SU-DHL-6 (cell line): ENCODE measurements at regions not wholly inside any gene's neighbourhood (a gene's known extent, or its start where the extent isn't known, plus 50 kb on each side); places are given as distances from the start of the nearest gene placed in this dataset.

Experiments
- H2AFZ ChIP-seq: fragments of 200-600 bp; sonication (generic); 2 replicates; pipeline ENCODE4 v1.6.1; 2014; ENCODE audit warnings: low read depth, mild to moderate bottlenecking, moderate library complexity, mixed read lengths, antibody characterized with exemption, low read length; ENCODE audit not compliant: severe bottlenecking
- H3F3A ChIP-seq: fragments of 200-600 bp; shearing (Covaris generic); 2 replicates; pipeline ENCODE4 v1.6.0; 2016; ENCODE audit warnings: antibody characterized with exemption, mild to moderate bottlenecking; ENCODE audit not compliant: insufficient read depth
- H3K27ac ChIP-seq: fragments of 200-600 bp; sonication (generic); 2 replicates; pipeline ENCODE4 v1.5.1; 2016; ENCODE audit warnings: low read depth, mild to moderate bottlenecking, low read length, moderate library complexity, mixed read lengths
- H3K27me3 ChIP-seq: fragments of 200-600 bp; sonication (generic), shearing (Covaris generic); 2 replicates; pipeline ENCODE4 v1.6.0; 2014; ENCODE audit warnings: mild to moderate bottlenecking, low read length
- H3K36me3 ChIP-seq: fragments of 200-600 bp; sonication (generic); 2 replicates; pipeline ENCODE4 v1.6.1; 2014; ENCODE audit warnings: mild to moderate bottlenecking, low read length, mixed read lengths
- H3K4me2 ChIP-seq: fragments of 300-600, 200-600 bp; shearing (Covaris generic), sonication (generic); 2 replicates; pipeline ENCODE4 v1.6.0; 2014; ENCODE audit warnings: low read length, low read depth, mild to moderate bottlenecking; ENCODE audit not compliant: poor library complexity, severe bottlenecking
- H3K4me3 ChIP-seq: fragments of 200-600 bp; sonication (generic); 2 replicates; pipeline ENCODE4 v1.5.1; 2014; ENCODE audit warnings: antibody characterized with exemption, low read length, mild to moderate bottlenecking, mixed read lengths; ENCODE audit not compliant: insufficient read depth, poor library complexity, severe bottlenecking
- H3K79me2 ChIP-seq: fragments of 200-600 bp; sonication (generic); 2 replicates; pipeline ENCODE4 v1.6.1; 2014; ENCODE audit warnings: mild to moderate bottlenecking, low read length, moderate library complexity; ENCODE audit not compliant: insufficient read depth
- H3K9ac ChIP-seq: fragments of 200-600 bp; sonication (generic); 2 replicates; pipeline ENCODE4 v1.7.0; 2014; ENCODE audit warnings: mild to moderate bottlenecking, low read length
- H3K9me2 ChIP-seq: fragments of 200-600 bp; sonication (generic); replicated peaks from 2 replicates; pipeline ENCODE4 v1.6.1; 2014; ENCODE audit warnings: low read length; ENCODE audit not compliant: insufficient read depth
- H3K9me3 ChIP-seq: fragments of 200-600 bp; sonication (generic); 2 replicates; pipeline ENCODE4 v1.6.1; 2014; ENCODE audit warnings: low read length, mixed read lengths; ENCODE audit not compliant: insufficient read depth
- H4K20me1 ChIP-seq: fragments of 200-600 bp; sonication (generic); 2 replicates; pipeline ENCODE4 v1.6.1; 2014; ENCODE audit warnings: low read depth, mild to moderate bottlenecking, antibody characterized with exemption, low read length, moderate library complexity, mixed read lengths
- CTCF ChIP-seq: fragments of 200-600 bp; sonication (generic); IDR thresholded peaks from one replicate; pipeline ENCODE4 v1.5.1; 2017; ENCODE audit warnings: antibody characterized with exemption, mild to moderate bottlenecking, low read length, moderate library complexity; ENCODE audit not compliant: insufficient read depth, poor library complexity, severe bottlenecking
- EZH2phosphoT487 ChIP-seq: fragments of 200-600 bp; sonication (generic), shearing (Covaris generic); conservative IDR thresholded peaks from 2 replicates; pipeline ENCODE4 v1.6.1; 2018; ENCODE audit warnings: mild to moderate bottlenecking, antibody characterized with exemption, low read length, moderate library complexity, mixed read lengths

- TF ChIP-seq CTCF = no peak
- no peak for TF ChIP-seq EZH2phosphoT487
- Histone ChIP-seq H3K4me2 (peak overlapping the region; percentile 74), H2AFZ (peak overlapping the region; percentile 68), H3K36me3 (no peaks in the 10 kb centered on the region), H3F3A (no peaks in the 10 kb centered on the region), H3K9me3 (no peaks in the 10 kb centered on the region), H3K79me2 (no peaks in the 10 kb centered on the region), H4K20me1 (no peaks in the 10 kb centered on the region), H3K4me3 (no peak overlapping the region), H3K27me3 (no peaks in the 10 kb centered on the region), H3K27ac (no peak overlapping the region; the same call in 1 of the 2 replicates), H3K9ac (no peak overlapping the region), H3K9me2 (no peaks in the 10 kb centered on the region)
Observed at GRCh38 chr4:115293093-115293462, 179.7 kb upstream of the NDST4 start.

- no peak for TF ChIP-seq CTCF
- TF ChIP-seq EZH2phosphoT487 = no peak
- H3K9me3 ChIP-seq = no peaks in the 10 kb centered on the region
- peak overlapping the region; percentile 20; the same call in 1 of the 2 replicates for H3K9ac ChIP-seq
- no peak overlapping the region for H3K4me3 ChIP-seq
- H3K79me2 ChIP-seq = no peaks in the 10 kb centered on the region
- H3F3A ChIP-seq = no peaks in the 10 kb centered on the region
- H3K9me2 ChIP-seq = no peaks in the 10 kb centered on the region
- peak overlapping the region; percentile 68 for H2AFZ ChIP-seq
- H3K4me2 ChIP-seq = peak overlapping the region; percentile 74
- no peaks in the 10 kb centered on the region for H3K27me3 ChIP-seq
- H3K36me3 ChIP-seq = no peaks in the 10 kb centered on the region
- no peaks in the 10 kb centered on the region for H4K20me1 ChIP-seq
- H3K27ac ChIP-seq = peak overlapping the region; percentile 29
Observed at GRCh38 chr4:115292320-115293092, 179.1 kb upstream of the NDST4 start.

- TF ChIP-seq CTCF (no peak), EZH2phosphoT487 (no peak)
- no peaks in the 10 kb centered on the region for H4K20me1 ChIP-seq
- H3K9ac ChIP-seq = no peak overlapping the region
- H3K36me3 ChIP-seq = no peaks in the 10 kb centered on the region
- no peaks in the 10 kb centered on the region for H3F3A ChIP-seq
- H3K27me3 ChIP-seq = no peaks in the 10 kb centered on the region
- H3K79me2 ChIP-seq = no peaks in the 10 kb centered on the region
- H3K4me2 ChIP-seq = no peak overlapping the region
- no peaks in the 10 kb centered on the region for H3K9me3 ChIP-seq
- no peak overlapping the region for H2AFZ ChIP-seq
- H3K9me2 ChIP-seq = no peaks in the 10 kb centered on the region
- no peak overlapping the region for H3K4me3 ChIP-seq
- no peak overlapping the region for H3K27ac ChIP-seq
Observed at GRCh38 chr4:115287426-115287825, 174.0 kb upstream of the NDST4 start.
